WTC11 (cell line): ENCODE measurements at regions not wholly inside any gene's neighbourhood (a gene's known extent, or its start where the extent isn't known, plus 50 kb on each side); places are given as distances from the start of the nearest gene placed in this dataset.

Experiments
- ATF2 ChIP-seq: sonication (generic); formaldehyde crosslinking; IDR thresholded peaks from 2 replicates; pipeline ENCODE4 v1.8.1; 2022; ENCODE audit warnings: low read depth, missing genetic modification reagents, borderline replicate concordance
- CREB1 ChIP-seq: sonication (generic); formaldehyde crosslinking; IDR thresholded peaks from 2 replicates; pipeline ENCODE4 v1.8.0; 2023; ENCODE audit warnings: mild to moderate bottlenecking, missing genetic modification reagents
- ELF4 ChIP-seq: sonication (generic); formaldehyde crosslinking; IDR thresholded peaks from 2 replicates; pipeline ENCODE4 v1.8.1; 2022; ENCODE audit warnings: low read depth, mild to moderate bottlenecking, moderate library complexity, missing genetic modification reagents
- FOXP1 ChIP-seq: sonication (generic); formaldehyde crosslinking; IDR thresholded peaks from 2 replicates; pipeline ENCODE4 v1.8.0; 2022; ENCODE audit warnings: missing genetic modification reagents, mild to moderate bottlenecking, moderate library complexity, borderline replicate concordance
- ZNF317 ChIP-seq: sonication (generic); formaldehyde crosslinking; IDR thresholded peaks from 2 replicates; pipeline ENCODE4 v1.8.1; 2023; ENCODE audit warnings: low read depth, mild to moderate bottlenecking, moderate library complexity, missing genetic modification reagents, borderline replicate concordance
- TF ChIP-seq, protein P1 (sequence below): sonication (generic); formaldehyde crosslinking; IDR thresholded peaks from 2 replicates; pipeline ENCODE4 v1.8.0; 2022; ENCODE audit warnings: mild to moderate bottlenecking, missing genetic modification reagents
- TF ChIP-seq, protein P2 (sequence below): fragments of 200-600 bp; IDR thresholded peaks from 2 replicates; pipeline ENCODE4 v1.8.0; 2022; ENCODE audit warnings: antibody characterized with exemption
- TF ChIP-seq, protein P3 (sequence below): sonication (generic); formaldehyde crosslinking; IDR thresholded peaks from 2 replicates; pipeline ENCODE4 v1.8.1; 2022; ENCODE audit warnings: low read depth, mild to moderate bottlenecking, moderate library complexity, missing genetic modification reagents, borderline replicate concordance
- TF ChIP-seq, protein P4 (sequence below): sonication (generic); formaldehyde crosslinking; IDR thresholded peaks from 2 replicates; pipeline ENCODE4 v1.8.1; 2023; ENCODE audit warnings: mild to moderate bottlenecking, missing genetic modification reagents, moderate library complexity

GRCh38 chr5:61701877-61702602 is 370.0 kb downstream of the ZSWIM6 start:
- TF ChIP-seq ELF4 (CRISPR knock-in tag), result no peak
- no peak for TF ChIP-seq ATF2 (CRISPR knock-in tag)
- TF ChIP-seq, protein P1, sequence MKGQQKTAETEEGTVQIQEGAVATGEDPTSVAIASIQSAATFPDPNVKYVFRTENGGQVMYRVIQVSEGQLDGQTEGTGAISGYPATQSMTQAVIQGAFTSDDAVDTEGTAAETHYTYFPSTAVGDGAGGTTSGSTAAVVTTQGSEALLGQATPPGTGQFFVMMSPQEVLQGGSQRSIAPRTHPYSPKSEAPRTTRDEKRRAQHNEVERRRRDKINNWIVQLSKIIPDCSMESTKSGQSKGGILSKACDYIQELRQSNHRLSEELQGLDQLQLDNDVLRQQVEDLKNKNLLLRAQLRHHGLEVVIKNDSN (CRISPR knock-in tag), result no peak
- TF ChIP-seq, protein P2, sequence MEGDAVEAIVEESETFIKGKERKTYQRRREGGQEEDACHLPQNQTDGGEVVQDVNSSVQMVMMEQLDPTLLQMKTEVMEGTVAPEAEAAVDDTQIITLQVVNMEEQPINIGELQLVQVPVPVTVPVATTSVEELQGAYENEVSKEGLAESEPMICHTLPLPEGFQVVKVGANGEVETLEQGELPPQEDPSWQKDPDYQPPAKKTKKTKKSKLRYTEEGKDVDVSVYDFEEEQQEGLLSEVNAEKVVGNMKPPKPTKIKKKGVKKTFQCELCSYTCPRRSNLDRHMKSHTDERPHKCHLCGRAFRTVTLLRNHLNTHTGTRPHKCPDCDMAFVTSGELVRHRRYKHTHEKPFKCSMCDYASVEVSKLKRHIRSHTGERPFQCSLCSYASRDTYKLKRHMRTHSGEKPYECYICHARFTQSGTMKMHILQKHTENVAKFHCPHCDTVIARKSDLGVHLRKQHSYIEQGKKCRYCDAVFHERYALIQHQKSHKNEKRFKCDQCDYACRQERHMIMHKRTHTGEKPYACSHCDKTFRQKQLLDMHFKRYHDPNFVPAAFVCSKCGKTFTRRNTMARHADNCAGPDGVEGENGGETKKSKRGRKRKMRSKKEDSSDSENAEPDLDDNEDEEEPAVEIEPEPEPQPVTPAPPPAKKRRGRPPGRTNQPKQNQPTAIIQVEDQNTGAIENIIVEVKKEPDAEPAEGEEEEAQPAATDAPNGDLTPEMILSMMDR, result no peak
- TF ChIP-seq CREB1 (CRISPR knock-in tag), result no peak
- TF ChIP-seq, protein P3, sequence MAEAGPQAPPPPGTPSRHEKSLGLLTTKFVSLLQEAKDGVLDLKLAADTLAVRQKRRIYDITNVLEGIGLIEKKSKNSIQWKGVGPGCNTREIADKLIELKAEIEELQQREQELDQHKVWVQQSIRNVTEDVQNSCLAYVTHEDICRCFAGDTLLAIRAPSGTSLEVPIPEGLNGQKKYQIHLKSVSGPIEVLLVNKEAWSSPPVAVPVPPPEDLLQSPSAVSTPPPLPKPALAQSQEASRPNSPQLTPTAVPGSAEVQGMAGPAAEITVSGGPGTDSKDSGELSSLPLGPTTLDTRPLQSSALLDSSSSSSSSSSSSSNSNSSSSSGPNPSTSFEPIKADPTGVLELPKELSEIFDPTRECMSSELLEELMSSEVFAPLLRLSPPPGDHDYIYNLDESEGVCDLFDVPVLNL (CRISPR knock-in tag), result no peak
- TF ChIP-seq, protein P4, sequence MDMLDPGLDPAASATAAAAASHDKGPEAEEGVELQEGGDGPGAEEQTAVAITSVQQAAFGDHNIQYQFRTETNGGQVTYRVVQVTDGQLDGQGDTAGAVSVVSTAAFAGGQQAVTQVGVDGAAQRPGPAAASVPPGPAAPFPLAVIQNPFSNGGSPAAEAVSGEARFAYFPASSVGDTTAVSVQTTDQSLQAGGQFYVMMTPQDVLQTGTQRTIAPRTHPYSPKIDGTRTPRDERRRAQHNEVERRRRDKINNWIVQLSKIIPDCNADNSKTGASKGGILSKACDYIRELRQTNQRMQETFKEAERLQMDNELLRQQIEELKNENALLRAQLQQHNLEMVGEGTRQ (CRISPR knock-in tag), result no peak
- TF ChIP-seq ZNF317 (CRISPR knock-in tag), result no peak
- TF ChIP-seq FOXP1, result no peak
